Osteocyte (in vitro differentiated cells): ENCODE measurements at regions not wholly inside any gene's neighbourhood (a gene's known extent, or its start where the extent isn't known, plus 50 kb on each side); places are given as distances from the start of the nearest gene placed in this dataset.

Source experiments
- DNase-seq: peaks from one replicate; pipeline ENCODE4 v3.0.0; 2021; ENCODE audit warnings: mixed read lengths; ENCODE audit not compliant: unreplicated experiment; ENCODE audit errors: extremely low spot score
- H3K27ac Mint-ChIP-seq: one replicate; pipeline ENCODE4 v1.8.0; 2021; ENCODE audit warnings: mild to moderate bottlenecking, mixed read lengths; ENCODE audit not compliant: unreplicated experiment
- H3K27me3 Mint-ChIP-seq: one replicate; pipeline ENCODE4 v1.8.0; 2021; ENCODE audit warnings: mixed read lengths; ENCODE audit not compliant: unreplicated experiment
- H3K36me3 Mint-ChIP-seq: one replicate; pipeline ENCODE4 v1.8.0; 2021; ENCODE audit warnings: mixed read lengths; ENCODE audit not compliant: unreplicated experiment
- H3K4me1 Mint-ChIP-seq: one replicate; pipeline ENCODE4 v1.8.0; 2021; ENCODE audit warnings: mixed read lengths; ENCODE audit not compliant: unreplicated experiment
- H3K4me3 Mint-ChIP-seq: one replicate; pipeline ENCODE4 v1.8.0; 2021; ENCODE audit warnings: mild to moderate bottlenecking, moderate library complexity, mixed read lengths; ENCODE audit not compliant: unreplicated experiment
- H3K9me3 Mint-ChIP-seq: one replicate; pipeline ENCODE4 v1.8.0; 2021; ENCODE audit warnings: mixed read lengths; ENCODE audit not compliant: unreplicated experiment
- CTCF ChIP-seq: fragments of 200-600 bp; sonication (generic); IDR thresholded peaks from 2 replicates; pipeline ENCODE4 v1.5.0; 2021; ENCODE audit warnings: antibody characterized with exemption, mild to moderate bottlenecking, moderate library complexity

DNA sequence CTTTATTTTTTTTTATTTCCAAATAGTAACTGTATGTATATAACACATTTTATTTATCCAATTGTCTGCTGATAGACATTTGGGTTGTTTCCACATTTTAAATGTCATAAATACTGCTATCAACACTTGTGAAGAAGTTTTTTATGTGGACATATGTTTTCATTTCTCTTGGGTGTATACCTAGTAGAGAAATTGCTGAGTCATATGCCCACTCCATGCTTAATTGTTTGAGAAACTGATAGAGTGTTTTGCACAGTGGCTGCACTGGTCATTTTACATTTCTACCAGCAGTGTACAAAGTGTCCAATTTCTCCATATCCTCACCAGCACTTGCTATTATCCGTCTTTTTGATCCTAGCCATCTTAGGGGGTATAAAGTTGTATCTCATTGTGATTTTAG lies 567.8 kb downstream of the GBA3 start:
- Mint-ChIP-seq H3K27ac (no peak overlapping the region), H3K36me3 (no peaks in the 10 kb centered on the region), H3K4me1 (no peaks in the 10 kb centered on the region), H3K9me3 (peaks cover 5% of the 10 kb centered on the region), H3K4me3 (no peak overlapping the region), H3K27me3 (peaks cover 2% of the 10 kb centered on the region)
- DNase-seq = no peak
- no peak for TF ChIP-seq CTCF

GRCh38 chr4:23245203-23245832 lies 552.6 kb downstream of the GBA3 start:
- Mint-ChIP-seq H3K9me3 (no peaks in the 10 kb centered on the region), H3K4me3 (no peak overlapping the region), H3K27ac (no peak overlapping the region), H3K27me3 (peaks cover 2% of the 10 kb centered on the region), H3K36me3 (no peaks in the 10 kb centered on the region), H3K4me1 (no peaks in the 10 kb centered on the region)
- DNase-seq = no peak
- no peak for TF ChIP-seq CTCF

- no peaks in the 10 kb centered on the region for H3K27me3 Mint-ChIP-seq
- no peaks in the 10 kb centered on the region for H3K9me3 Mint-ChIP-seq
- no peaks in the 10 kb centered on the region for H3K36me3 Mint-ChIP-seq
- no peak for TF ChIP-seq CTCF
- H3K4me3 Mint-ChIP-seq = no peak overlapping the region
- no peaks in the 10 kb centered on the region for H3K4me1 Mint-ChIP-seq
- DNase-seq = no peak
- H3K27ac Mint-ChIP-seq = no peak overlapping the region
Observed at GRCh38 chr4:23242962-23243361, 550.2 kb downstream of the GBA3 start.

DNA sequence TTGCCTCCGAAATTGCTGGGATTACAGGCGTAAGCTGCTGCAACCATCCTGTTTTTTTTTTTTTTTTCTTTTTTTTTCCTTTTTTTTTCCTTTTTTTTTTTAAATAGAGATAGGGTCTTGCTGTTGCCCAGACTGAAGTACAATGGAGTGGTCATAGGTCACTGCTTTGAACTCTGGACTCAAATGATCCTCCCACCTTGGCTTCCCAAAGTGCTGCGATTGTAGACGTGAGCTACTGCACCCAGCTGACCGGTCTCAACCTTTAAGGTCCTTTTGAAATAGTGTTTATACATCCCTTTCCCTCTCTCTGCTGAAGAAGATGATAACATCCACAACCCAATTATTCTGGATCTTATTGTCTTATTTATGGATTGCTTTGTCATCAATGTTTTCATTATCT lies 548.7 kb downstream of the GBA3 start:
- TF ChIP-seq CTCF = no peak
- Mint-ChIP-seq H3K9me3 (no peaks in the 10 kb centered on the region), H3K4me3 (no peak overlapping the region), H3K27me3 (no peaks in the 10 kb centered on the region), H3K4me1 (no peaks in the 10 kb centered on the region), H3K36me3 (no peaks in the 10 kb centered on the region), H3K27ac (no peak overlapping the region)
- no peak for DNase-seq

DNA sequence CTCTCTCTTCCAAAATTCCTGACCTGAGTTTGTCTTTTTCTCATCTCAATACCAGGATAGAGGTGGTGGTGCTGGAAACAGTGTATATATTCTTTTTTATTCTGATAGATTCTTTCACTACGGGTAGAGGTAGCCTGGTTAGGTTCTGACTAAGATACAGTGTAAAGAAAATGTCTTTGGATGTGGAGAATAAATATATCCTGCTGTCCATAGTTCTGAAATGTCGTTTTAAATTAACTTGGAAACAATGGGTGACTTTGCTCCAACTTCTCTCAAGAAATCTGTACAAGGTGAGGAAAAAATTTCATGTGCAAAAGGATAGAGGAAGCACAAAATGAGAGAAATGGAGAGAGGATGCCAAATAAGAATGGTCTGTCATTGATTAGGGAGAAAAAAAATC lies 546.1 kb downstream of the GBA3 start:
- Mint-ChIP-seq H3K27ac (no peak overlapping the region), H3K9me3 (no peaks in the 10 kb centered on the region), H3K4me1 (no peaks in the 10 kb centered on the region), H3K27me3 (no peaks in the 10 kb centered on the region), H3K36me3 (no peaks in the 10 kb centered on the region), H3K4me3 (no peak overlapping the region)
- DNase-seq = no peak
- no peak for TF ChIP-seq CTCF
